Cardiac fibroblast (primary cell): ENCODE measurements at regions not wholly inside any gene's neighbourhood (a gene's known extent, or its start where the extent isn't known, plus 50 kb on each side); places are given as distances from the start of the nearest gene placed in this dataset.

Source experiments
- DNase-seq, 2 donors: peaks; one replicate each; pipeline versions ENCODE4 v3.0.0 to v3.0.0-alpha.2; 2010; ENCODE audit warnings: low read depth in 2 of 2
- H3K4me3 ChIP-seq, 2 donors: replicated peaks in 1 of 2; 1 replicate in 1 of 2; 2 replicates in 1 of 2; pipeline ENCODE4 v1.5.1; 2011; ENCODE audit warnings: low read depth in 2 of 2, low read length in 2 of 2, mild to moderate bottlenecking in 2 of 2, moderate library complexity in 1 of 2
- CTCF ChIP-seq: IDR thresholded peaks from one replicate; pipeline ENCODE4 v1.5.1; 2011; ENCODE audit warnings: low read depth, mild to moderate bottlenecking, low read length, inconsistent platforms

GRCh38 chr13:109693213-109693612 lies 93.2 kb downstream of the IRS2 start:
- TF ChIP-seq CTCF, result no peak
- H3K4me3 ChIP-seq, result no peak overlapping the region
- no peak for DNase-seq

GRCh38 chr13:109691689-109692088 lies 94.7 kb downstream of the IRS2 start:
- no peak for DNase-seq
- no peak for TF ChIP-seq CTCF
- no peak overlapping the region for H3K4me3 ChIP-seq

GRCh38 chr13:109687559-109688448 lies 98.6 kb downstream of the IRS2 start:
- no peak overlapping the region for H3K4me3 ChIP-seq
- no peak for DNase-seq
- TF ChIP-seq CTCF, result no peak

GRCh38 chr13:109685203-109685602 lies 101.2 kb downstream of the IRS2 start:
- no peak overlapping the region for H3K4me3 ChIP-seq
- DNase-seq, result no peak
- no peak for TF ChIP-seq CTCF

GRCh38 chr13:109684824-109685202 lies 101.6 kb downstream of the IRS2 start:
- DNase-seq, result peak; percentile 66 to 81
- TF ChIP-seq CTCF, result no peak
- H3K4me3 ChIP-seq, result no peak overlapping the region

- DNase-seq, result no peak
- no peak for TF ChIP-seq CTCF
Measured at GRCh38 chr13:109684084-109684823, 102.1 kb downstream of the IRS2 start.

More at GRCh38 chr13:109684084-109684823, 102.1 kb downstream of the IRS2 start:
- H3K4me3 ChIP-seq, result no peak overlapping the region
